ENCODE measurements at regions not wholly inside any gene's neighbourhood (a gene's known extent, or its start where the extent isn't known, plus 50 kb on each side); places are given as distances from the start of the nearest gene placed in this dataset.

DNA sequence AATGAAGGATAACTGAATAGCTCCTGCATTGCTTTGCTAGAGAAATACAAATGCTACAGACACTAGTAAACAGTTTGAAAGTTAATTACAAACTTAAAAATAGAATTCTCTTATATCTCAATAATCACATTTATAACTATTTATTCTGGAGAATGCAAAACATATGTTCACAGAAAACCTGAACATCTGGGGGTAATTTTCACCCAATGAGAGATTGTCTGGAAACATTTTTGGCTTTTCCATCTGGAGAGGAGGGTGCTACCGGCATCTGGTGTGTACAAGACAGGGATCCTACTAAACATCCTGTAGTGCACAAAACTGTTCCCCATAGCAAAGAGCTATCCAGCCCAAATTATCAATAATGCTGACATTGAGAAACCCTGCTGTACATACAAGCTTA is 378.4 kb upstream of the CHORDC1 start:
- H3K36me3 ChIP-seq, result no peaks in the 10 kb centered on the region

DNA sequence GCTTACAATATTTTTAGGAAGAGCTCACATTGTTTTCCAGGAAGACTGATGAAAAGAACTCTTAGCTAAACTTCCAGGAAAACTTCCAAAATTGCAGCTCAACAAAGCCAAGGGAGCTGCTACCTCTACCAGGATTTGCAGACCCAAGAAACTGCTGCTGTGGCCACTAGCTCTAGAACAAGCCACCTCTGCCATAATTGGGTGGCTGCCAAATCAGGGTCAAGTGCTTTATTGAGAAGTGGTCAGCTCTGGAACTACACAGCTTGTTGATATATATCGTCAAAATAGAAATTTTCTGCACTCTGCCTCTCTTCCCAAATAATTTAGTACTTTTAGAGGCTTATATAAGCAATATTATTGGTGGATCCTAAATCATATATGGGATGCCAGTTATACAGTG is 371.8 kb upstream of the CHORDC1 start:
- TF ChIP-seq, protein P1, sequence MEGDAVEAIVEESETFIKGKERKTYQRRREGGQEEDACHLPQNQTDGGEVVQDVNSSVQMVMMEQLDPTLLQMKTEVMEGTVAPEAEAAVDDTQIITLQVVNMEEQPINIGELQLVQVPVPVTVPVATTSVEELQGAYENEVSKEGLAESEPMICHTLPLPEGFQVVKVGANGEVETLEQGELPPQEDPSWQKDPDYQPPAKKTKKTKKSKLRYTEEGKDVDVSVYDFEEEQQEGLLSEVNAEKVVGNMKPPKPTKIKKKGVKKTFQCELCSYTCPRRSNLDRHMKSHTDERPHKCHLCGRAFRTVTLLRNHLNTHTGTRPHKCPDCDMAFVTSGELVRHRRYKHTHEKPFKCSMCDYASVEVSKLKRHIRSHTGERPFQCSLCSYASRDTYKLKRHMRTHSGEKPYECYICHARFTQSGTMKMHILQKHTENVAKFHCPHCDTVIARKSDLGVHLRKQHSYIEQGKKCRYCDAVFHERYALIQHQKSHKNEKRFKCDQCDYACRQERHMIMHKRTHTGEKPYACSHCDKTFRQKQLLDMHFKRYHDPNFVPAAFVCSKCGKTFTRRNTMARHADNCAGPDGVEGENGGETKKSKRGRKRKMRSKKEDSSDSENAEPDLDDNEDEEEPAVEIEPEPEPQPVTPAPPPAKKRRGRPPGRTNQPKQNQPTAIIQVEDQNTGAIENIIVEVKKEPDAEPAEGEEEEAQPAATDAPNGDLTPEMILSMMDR (IDR thresholded peaks at IDR 0.05), result no peak
- Histone ChIP-seq H3K4me1 (no peaks in the 10 kb centered on the region), H3K4me3 (no peak overlapping the region), H3K9me3 (no peaks in the 10 kb centered on the region), H3K27ac (no peak overlapping the region), H3K27me3 (no peaks in the 10 kb centered on the region), H3K36me3 (no peaks in the 10 kb centered on the region)
- DNase-seq (ENCODE audit: low spot score), result no peak

More for the DNA sequence above, 378.4 kb upstream of the CHORDC1 start:
- TF ChIP-seq, protein P1 (IDR thresholded peaks at IDR 0.05), result no peak
- Histone ChIP-seq H3K9me3 (no peaks in the 10 kb centered on the region), H3K4me1 (no peaks in the 10 kb centered on the region), H3K27ac (no peak overlapping the region), H3K27me3 (no peaks in the 10 kb centered on the region), H3K4me3 (no peak overlapping the region)
- no peak for DNase-seq (ENCODE audit: low spot score)

DNA sequence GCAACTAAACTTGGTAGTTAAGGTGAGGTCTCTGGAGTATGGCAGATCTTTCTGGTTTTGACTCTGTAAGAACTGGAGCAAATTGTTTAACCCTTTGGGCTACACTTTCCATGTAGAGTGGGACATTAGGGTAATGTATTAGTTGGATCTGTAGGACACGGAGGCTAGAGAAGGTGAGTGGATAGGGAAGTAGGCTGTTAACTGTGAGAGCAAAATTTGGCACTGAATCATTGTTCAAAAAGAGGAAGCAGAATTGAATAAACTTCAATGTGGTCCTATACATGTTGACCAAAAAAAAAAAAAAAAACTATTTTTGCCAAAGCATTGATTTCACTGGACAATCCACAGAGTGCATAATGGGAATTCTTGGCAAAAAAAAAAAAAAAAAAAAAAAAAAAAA is 370.2 kb upstream of the CHORDC1 start:
- DNase-seq (ENCODE audit: low spot score), result no peak
- no peaks in the 10 kb centered on the region for H3K27me3 ChIP-seq

DNA sequence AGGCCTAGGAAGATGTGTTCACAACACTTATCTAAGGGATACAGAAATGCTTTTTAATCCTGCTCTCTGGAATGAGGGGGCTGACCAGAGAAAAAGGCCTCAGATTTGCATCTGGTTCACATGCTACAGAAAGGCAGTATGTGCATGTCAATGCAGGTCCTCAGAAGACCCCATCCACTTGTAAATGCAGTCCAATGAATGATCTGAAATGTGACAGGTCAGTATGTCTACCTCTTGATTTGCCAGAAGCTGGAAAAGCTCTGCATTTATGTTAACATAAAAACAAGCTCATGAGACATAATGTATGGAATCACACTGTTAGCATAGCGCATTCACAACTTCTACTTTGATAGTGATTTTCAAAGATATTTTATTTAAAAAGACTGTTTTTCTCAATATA is 367.4 kb upstream of the CHORDC1 start:
- Histone ChIP-seq H3K27me3 (no peaks in the 10 kb centered on the region), H3K4me1 (no peaks in the 10 kb centered on the region), H3K9me3 (no peaks in the 10 kb centered on the region), H3K4me3 (no peak overlapping the region), H3K36me3 (no peaks in the 10 kb centered on the region), H3K27ac (no peak overlapping the region)
- TF ChIP-seq, protein P1 (IDR thresholded peaks at IDR 0.05), result no peak
- no peak for DNase-seq (ENCODE audit: low spot score)

More for the DNA sequence above, 370.2 kb upstream of the CHORDC1 start:
- Histone ChIP-seq H3K4me3 (no peak overlapping the region), H3K4me1 (no peaks in the 10 kb centered on the region), H3K36me3 (no peaks in the 10 kb centered on the region), H3K27ac (no peak overlapping the region), H3K9me3 (no peaks in the 10 kb centered on the region)
- TF ChIP-seq, protein P1 (IDR thresholded peaks at IDR 0.05), result no peak

DNA sequence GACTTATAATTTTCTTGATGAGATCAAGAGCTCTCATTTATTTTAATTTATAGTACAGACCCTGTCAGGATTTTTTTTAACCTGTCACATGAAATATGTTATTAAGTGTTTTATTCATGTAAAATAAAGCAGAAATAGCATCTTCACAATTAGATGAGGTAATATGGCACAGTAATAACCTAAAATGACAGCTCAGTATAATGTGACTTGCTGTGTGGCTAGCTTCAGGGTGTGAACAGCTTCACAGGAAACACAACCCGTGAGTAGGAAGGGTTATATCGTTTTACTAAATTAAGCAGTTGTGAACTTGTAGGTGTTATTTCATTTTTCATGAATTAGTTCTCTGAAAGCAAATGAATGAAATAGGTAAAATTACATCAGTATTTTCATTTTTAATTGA is 366.9 kb upstream of the CHORDC1 start:
- Histone ChIP-seq H3K27me3 (no peaks in the 10 kb centered on the region), H3K9me3 (no peaks in the 10 kb centered on the region), H3K4me3 (no peak overlapping the region), H3K27ac (no peak overlapping the region), H3K4me1 (no peaks in the 10 kb centered on the region), H3K36me3 (no peaks in the 10 kb centered on the region)
- TF ChIP-seq, protein P1 (IDR thresholded peaks at IDR 0.05), result no peak
- no peak for DNase-seq (ENCODE audit: low spot score)

DNA sequence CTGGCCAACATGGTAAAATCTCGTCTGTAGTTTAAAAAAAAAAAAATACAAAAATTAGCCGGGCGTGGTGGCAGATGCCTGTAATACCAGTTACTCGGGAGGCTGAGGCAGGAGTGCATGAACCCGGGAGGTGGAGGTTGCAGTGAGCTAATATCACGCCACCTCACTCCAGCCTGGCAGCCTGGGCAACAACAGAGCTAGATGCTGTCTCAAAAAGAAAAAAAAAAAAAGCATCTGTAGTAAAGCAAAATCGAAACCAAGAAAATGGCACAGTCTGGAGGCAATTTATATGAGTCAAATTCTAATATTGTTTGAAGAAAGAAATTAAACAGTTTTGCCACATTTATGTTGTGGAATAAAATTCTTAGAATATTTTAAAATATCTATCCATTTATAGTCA is 365.0 kb upstream of the CHORDC1 start:
- DNase-seq (ENCODE audit: low spot score), result no peak
- H3K4me1 ChIP-seq, result no peaks in the 10 kb centered on the region
- TF ChIP-seq, protein P1 (IDR thresholded peaks at IDR 0.05), result no peak
- no peak overlapping the region for H3K4me3 ChIP-seq
- no peaks in the 10 kb centered on the region for H3K36me3 ChIP-seq
- H3K27me3 ChIP-seq, result no peaks in the 10 kb centered on the region
- H3K27ac ChIP-seq, result no peak overlapping the region
- no peaks in the 10 kb centered on the region for H3K9me3 ChIP-seq

Data from right atrium auricular region (tissue), 2 donors.